Astrocyte (in vitro differentiated cells and primary cell): ENCODE measurements at regions not wholly inside any gene's neighbourhood (a gene's known extent, or its start where the extent isn't known, plus 50 kb on each side); places are given as distances from the start of the nearest gene placed in this dataset.

Source experiments
- EZH2 ChIP-seq: IDR thresholded peaks from 2 replicates; pipeline ENCODE4 v1.6.1; 2012; ENCODE audit warnings: mild to moderate bottlenecking, low read length, inconsistent platforms; ENCODE audit not compliant: insufficient read depth
- TF ChIP-seq, protein P1 (sequence below): IDR thresholded peaks from 2 replicates; pipeline ENCODE4 v1.5.1; 2011; ENCODE audit warnings: low read depth, mild to moderate bottlenecking, inconsistent platforms, low read length, moderate library complexity; ENCODE audit not compliant: insufficient read depth

DNA sequence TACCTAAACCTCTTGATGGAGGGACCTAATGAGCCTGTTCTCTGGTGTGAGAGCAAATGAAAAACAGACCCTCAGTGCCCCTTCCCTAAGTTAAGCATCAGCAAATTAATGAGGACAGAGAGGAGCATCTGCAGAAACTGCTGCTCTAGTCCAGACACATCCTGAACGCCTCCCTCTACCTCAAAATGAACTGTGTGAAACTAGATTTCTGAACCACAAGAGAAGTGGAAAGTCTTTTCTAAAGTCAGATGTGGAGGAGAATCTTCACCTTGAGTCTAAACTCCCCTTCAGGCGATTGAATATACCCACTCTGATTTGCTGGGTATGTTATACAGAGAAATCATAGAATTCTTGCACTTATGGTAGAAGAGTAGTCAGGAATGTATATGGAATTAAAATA lies 104.4 kb upstream of the AMZ2 start:
- TF ChIP-seq, protein P1, sequence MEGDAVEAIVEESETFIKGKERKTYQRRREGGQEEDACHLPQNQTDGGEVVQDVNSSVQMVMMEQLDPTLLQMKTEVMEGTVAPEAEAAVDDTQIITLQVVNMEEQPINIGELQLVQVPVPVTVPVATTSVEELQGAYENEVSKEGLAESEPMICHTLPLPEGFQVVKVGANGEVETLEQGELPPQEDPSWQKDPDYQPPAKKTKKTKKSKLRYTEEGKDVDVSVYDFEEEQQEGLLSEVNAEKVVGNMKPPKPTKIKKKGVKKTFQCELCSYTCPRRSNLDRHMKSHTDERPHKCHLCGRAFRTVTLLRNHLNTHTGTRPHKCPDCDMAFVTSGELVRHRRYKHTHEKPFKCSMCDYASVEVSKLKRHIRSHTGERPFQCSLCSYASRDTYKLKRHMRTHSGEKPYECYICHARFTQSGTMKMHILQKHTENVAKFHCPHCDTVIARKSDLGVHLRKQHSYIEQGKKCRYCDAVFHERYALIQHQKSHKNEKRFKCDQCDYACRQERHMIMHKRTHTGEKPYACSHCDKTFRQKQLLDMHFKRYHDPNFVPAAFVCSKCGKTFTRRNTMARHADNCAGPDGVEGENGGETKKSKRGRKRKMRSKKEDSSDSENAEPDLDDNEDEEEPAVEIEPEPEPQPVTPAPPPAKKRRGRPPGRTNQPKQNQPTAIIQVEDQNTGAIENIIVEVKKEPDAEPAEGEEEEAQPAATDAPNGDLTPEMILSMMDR, result no peak
- no peak for TF ChIP-seq EZH2
